ENCODE measurements at regions not wholly inside any gene's neighbourhood (a gene's known extent, or its start where the extent isn't known, plus 50 kb on each side); places are given as distances from the start of the nearest gene placed in this dataset.

DNA sequence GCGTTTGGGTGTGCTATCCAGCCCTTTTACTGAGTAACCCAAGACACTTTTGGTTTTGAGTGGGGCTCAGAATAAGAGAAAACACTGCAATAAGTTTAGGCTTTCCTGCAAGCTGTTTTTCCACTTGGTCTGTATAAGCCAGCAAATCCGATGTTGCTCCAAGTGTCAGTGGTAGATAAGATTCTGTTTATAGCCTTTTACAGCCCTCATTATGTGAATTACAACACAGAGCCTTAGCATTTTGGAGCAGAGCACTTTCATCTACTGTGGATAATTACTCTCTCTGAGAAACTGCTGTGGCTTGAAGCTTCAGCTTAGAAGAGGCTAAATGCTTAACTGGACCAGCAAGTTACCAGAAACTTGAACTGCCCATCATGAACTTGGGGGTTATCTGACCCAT, 601.1 kb downstream of the JRKL start:
- TF ChIP-seq, protein P1, sequence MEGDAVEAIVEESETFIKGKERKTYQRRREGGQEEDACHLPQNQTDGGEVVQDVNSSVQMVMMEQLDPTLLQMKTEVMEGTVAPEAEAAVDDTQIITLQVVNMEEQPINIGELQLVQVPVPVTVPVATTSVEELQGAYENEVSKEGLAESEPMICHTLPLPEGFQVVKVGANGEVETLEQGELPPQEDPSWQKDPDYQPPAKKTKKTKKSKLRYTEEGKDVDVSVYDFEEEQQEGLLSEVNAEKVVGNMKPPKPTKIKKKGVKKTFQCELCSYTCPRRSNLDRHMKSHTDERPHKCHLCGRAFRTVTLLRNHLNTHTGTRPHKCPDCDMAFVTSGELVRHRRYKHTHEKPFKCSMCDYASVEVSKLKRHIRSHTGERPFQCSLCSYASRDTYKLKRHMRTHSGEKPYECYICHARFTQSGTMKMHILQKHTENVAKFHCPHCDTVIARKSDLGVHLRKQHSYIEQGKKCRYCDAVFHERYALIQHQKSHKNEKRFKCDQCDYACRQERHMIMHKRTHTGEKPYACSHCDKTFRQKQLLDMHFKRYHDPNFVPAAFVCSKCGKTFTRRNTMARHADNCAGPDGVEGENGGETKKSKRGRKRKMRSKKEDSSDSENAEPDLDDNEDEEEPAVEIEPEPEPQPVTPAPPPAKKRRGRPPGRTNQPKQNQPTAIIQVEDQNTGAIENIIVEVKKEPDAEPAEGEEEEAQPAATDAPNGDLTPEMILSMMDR (IDR thresholded peaks at IDR 0.05) = no peak
- no peak for TF ChIP-seq POLR2A (IDR thresholded peaks at IDR 0.05)
